Spleen (tissue), 7 donors: ENCODE measurements at regions not wholly inside any gene's neighbourhood (a gene's known extent, or its start where the extent isn't known, plus 50 kb on each side); places are given as distances from the start of the nearest gene placed in this dataset.

Experiments
- POLR2AphosphoS5 ChIP-seq, 3 donors: sonication (generic); formaldehyde crosslinking; IDR thresholded peaks; one replicate each; pipeline ENCODE4 v1.5.1; 2017; ENCODE audit warnings: antibody characterized with exemption in 3 of 3
- TF ChIP-seq, protein P1 (sequence below), 11 experiments: fragments of 200-600 bp in 7 of 11; fragments of 450-650 bp in 4 of 11; sonication (generic) in 4 of 11; IDR thresholded peaks in 8 of 11; conservative IDR thresholded peaks in 3 of 11; 1 replicate in 7 of 11; 2 replicates in 4 of 11; pipeline versions ENCODE4 v1.4.0 to v1.8.0; 2016 to 2021; ENCODE audit warnings: antibody characterized with exemption in 11 of 11, inconsistent platforms in 4 of 11, mild to moderate bottlenecking in 1 of 11
- donor health status: DM: no; HTN: no; CAD: no; lungs with moderate emphysema.
- donor health status: DM: no; HTN: no; CAD: no.
- donor health status: DM: no; HTN: no; CAD: no.

DNA sequence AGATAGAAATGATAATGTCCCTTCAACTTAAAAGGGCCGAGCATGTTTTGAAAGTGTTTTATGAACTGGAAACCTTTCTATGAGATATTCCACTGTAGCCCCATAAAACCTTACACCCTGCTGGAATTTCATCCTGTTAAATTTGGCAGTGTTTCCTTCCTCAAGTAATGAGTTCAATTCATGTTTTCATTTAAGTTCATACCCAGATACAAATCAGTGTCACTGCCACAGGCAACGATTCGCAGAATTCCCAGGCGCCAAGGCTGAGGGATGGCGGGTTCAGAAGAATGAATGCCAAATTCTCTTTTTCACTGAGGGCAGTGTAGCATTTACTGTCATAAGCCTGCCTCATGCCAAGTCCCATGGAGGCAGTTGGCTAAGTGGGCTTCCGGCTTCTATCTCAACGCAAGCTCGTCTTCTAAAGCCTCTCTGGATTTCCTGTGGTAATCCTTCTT is 511.8 kb upstream of the ID4 start:
- TF ChIP-seq, protein P1, sequence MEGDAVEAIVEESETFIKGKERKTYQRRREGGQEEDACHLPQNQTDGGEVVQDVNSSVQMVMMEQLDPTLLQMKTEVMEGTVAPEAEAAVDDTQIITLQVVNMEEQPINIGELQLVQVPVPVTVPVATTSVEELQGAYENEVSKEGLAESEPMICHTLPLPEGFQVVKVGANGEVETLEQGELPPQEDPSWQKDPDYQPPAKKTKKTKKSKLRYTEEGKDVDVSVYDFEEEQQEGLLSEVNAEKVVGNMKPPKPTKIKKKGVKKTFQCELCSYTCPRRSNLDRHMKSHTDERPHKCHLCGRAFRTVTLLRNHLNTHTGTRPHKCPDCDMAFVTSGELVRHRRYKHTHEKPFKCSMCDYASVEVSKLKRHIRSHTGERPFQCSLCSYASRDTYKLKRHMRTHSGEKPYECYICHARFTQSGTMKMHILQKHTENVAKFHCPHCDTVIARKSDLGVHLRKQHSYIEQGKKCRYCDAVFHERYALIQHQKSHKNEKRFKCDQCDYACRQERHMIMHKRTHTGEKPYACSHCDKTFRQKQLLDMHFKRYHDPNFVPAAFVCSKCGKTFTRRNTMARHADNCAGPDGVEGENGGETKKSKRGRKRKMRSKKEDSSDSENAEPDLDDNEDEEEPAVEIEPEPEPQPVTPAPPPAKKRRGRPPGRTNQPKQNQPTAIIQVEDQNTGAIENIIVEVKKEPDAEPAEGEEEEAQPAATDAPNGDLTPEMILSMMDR (IDR thresholded peaks at IDR 0.05 in 8 of 11, conservative IDR thresholded peaks at IDR 0.05 in 3 of 11): no peak
- no peak for TF ChIP-seq POLR2AphosphoS5 (IDR thresholded peaks at IDR 0.05)
